ENCODE measurements at regions not wholly inside any gene's neighbourhood (a gene's known extent, or its start where the extent isn't known, plus 50 kb on each side); places are given as distances from the start of the nearest gene placed in this dataset.

DNA sequence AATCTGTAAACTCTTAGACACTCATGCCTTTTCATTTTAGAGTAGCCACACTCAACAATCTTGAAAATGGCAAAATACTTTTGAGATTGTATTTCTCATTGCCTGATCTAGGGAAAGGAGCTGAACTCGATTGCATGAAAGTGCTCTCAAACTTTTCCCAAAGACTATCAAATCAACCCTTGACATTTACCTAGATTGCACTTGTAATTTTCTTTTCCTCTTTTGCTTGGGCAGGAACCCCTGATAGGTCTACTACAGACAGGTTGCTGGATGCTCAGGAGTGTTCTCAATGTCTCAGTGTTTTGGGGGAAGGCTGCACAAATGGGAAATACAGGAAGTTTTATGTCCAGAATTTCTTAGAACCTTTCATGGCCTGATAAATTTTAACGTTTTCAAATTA, 468.0 kb upstream of the GJE1 start:
- Histone ChIP-seq H3K27me3 (ENCODE audit: control insufficient read depth, insufficient read depth, low read length) (no peaks in the 10 kb centered on the region), H3K9me3 (ENCODE audit: control insufficient read depth in 2 of 2, low read length in 2 of 2) (no peaks in the 10 kb centered on the region), H3K27ac (ENCODE audit: insufficient read depth, low read length, poor library complexity, severe bottlenecking) (no peak overlapping the region), H3K4me1 (ENCODE audit: control insufficient read depth, insufficient read depth, low read length, poor library complexity, severe bottlenecking) (no peaks in the 10 kb centered on the region), H3K4me3 (ENCODE audit: low read depth, low read length) (no peak overlapping the region), H3K36me3 (ENCODE audit: control insufficient read depth, insufficient read depth, low read length) (no peaks in the 10 kb centered on the region)
- peaks cover 8% of the 10 kb centered on the region for H3K27me3 Mint-ChIP-seq
- ATAC-seq (ENCODE audit: low read depth in 2 of 2) (no peak), DNase-seq (no peak)
- H3K27ac Mint-ChIP-seq, result no peak overlapping the region
- H3K36me3 Mint-ChIP-seq, result no peaks in the 10 kb centered on the region
- no peak overlapping the region for H3K4me3 Mint-ChIP-seq
- no peaks in the 10 kb centered on the region for H3K4me1 Mint-ChIP-seq
- no peaks in the 10 kb centered on the region for H3K9me3 Mint-ChIP-seq

- DNase-seq (no peak), ATAC-seq (ENCODE audit: low read depth in 2 of 2) (no peak)
- Histone ChIP-seq H3K4me1 (ENCODE audit: control insufficient read depth, insufficient read depth, low read length, poor library complexity, severe bottlenecking) (no peaks in the 10 kb centered on the region), H3K4me3 (ENCODE audit: low read depth, low read length) (no peak overlapping the region), H3K27me3 (ENCODE audit: control insufficient read depth, insufficient read depth, low read length) (no peaks in the 10 kb centered on the region), H3K9me3 (ENCODE audit: control insufficient read depth in 2 of 2, low read length in 2 of 2) (no peaks in the 10 kb centered on the region), H3K36me3 (ENCODE audit: control insufficient read depth, insufficient read depth, low read length) (no peaks in the 10 kb centered on the region), H3K27ac (ENCODE audit: insufficient read depth, low read length, poor library complexity, severe bottlenecking) (no peak overlapping the region)
- Mint-ChIP-seq H3K4me1 (no peaks in the 10 kb centered on the region), H3K4me3 (no peak overlapping the region), H3K27me3 (no peaks in the 10 kb centered on the region), H3K9me3 (peaks cover 0 to 5% (median 0%) of the 10 kb centered on the region in 7 donors), H3K27ac (no peak overlapping the region), H3K36me3 (no peaks in the 10 kb centered on the region)
These were observed 473.1 kb upstream of the GJE1 start for GRCh38 chr6:141659582-141659981.

GRCh38 chr6:141658696-141659095, 474.0 kb upstream of the GJE1 start:
- H3K36me3 Mint-ChIP-seq, result no peaks in the 10 kb centered on the region
- no peak overlapping the region for H3K27ac Mint-ChIP-seq
- no peaks in the 10 kb centered on the region for H3K4me1 ChIP-seq (ENCODE audit: control insufficient read depth, insufficient read depth, low read length, poor library complexity, severe bottlenecking)
- no peaks in the 10 kb centered on the region for H3K27me3 Mint-ChIP-seq
- no peaks in the 10 kb centered on the region for H3K9me3 ChIP-seq (ENCODE audit: control insufficient read depth in 2 of 2, low read length in 2 of 2)
- no peak overlapping the region for H3K4me3 ChIP-seq (ENCODE audit: low read depth, low read length)
- H3K9me3 Mint-ChIP-seq, result peaks cover 0 to 5% (median 0%) of the 10 kb centered on the region in 7 donors
- no peaks in the 10 kb centered on the region for H3K36me3 ChIP-seq (ENCODE audit: control insufficient read depth, insufficient read depth, low read length)
- ATAC-seq (ENCODE audit: low read depth in 2 of 2), result no peak
- no peak overlapping the region for H3K27ac ChIP-seq (ENCODE audit: insufficient read depth, low read length, poor library complexity, severe bottlenecking)
- no peak for DNase-seq
- no peaks in the 10 kb centered on the region for H3K4me1 Mint-ChIP-seq
- H3K4me3 Mint-ChIP-seq, result no peak overlapping the region
- no peaks in the 10 kb centered on the region for H3K27me3 ChIP-seq (ENCODE audit: control insufficient read depth, insufficient read depth, low read length)

DNA sequence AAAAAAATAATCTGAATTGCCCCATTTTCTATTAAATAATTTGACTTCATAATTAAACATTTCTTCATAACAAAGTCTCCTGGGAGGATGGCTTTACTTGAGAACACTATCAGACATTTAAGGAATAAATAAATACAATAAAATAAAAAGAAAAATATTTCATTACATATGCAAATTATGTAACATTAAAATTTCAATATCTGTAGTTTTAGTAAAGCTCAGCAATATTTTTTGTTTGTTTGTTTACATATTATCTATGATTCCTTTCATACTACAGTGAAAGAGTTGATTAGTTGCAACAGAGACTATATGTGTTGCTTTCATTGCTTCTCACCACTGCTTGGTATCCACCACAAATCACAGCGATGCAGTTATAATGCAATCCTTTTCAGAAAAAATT, 474.9 kb upstream of the GJE1 start:
- no peaks in the 10 kb centered on the region for H3K36me3 Mint-ChIP-seq
- H3K4me1 ChIP-seq (ENCODE audit: control insufficient read depth, insufficient read depth, low read length, poor library complexity, severe bottlenecking), result no peaks in the 10 kb centered on the region
- H3K27me3 ChIP-seq (ENCODE audit: control insufficient read depth, insufficient read depth, low read length), result no peaks in the 10 kb centered on the region
- ATAC-seq (ENCODE audit: low read depth in 2 of 2) (no peak), DNase-seq (no peak)
- H3K27ac Mint-ChIP-seq, result no peak overlapping the region
- no peak overlapping the region for H3K4me3 Mint-ChIP-seq
- peaks cover 0 to 5% (median 0%) of the 10 kb centered on the region in 7 donors for H3K9me3 Mint-ChIP-seq
- H3K9me3 ChIP-seq (ENCODE audit: control insufficient read depth in 2 of 2, low read length in 2 of 2), result no peaks in the 10 kb centered on the region
- H3K27ac ChIP-seq (ENCODE audit: insufficient read depth, low read length, poor library complexity, severe bottlenecking), result no peak overlapping the region
- H3K27me3 Mint-ChIP-seq, result no peaks in the 10 kb centered on the region
- no peaks in the 10 kb centered on the region for H3K36me3 ChIP-seq (ENCODE audit: control insufficient read depth, insufficient read depth, low read length)
- no peaks in the 10 kb centered on the region for H3K4me1 Mint-ChIP-seq
- no peak overlapping the region for H3K4me3 ChIP-seq (ENCODE audit: low read depth, low read length)

DNA sequence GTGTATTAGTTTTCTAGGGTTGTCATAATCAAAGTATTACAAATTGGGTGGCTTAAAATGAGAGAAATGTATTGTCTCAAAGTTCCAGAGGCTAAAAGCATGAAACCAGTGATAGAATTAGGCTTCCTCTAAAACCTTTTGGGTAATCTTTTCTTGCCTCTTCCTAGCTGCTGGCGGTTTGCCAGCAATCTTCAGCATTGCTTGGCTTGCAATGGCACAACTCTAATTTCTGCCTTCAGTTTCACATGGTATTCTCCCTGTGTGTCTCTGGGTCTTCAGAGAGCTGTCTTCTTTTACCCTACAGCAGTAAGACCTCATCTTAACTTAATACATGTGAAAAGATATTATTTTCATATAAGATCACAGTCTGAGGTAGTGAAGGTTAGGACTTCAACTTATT, 479.1 kb upstream of the GJE1 start:
- no peak overlapping the region for H3K4me3 Mint-ChIP-seq
- no peaks in the 10 kb centered on the region for H3K27me3 ChIP-seq (ENCODE audit: control insufficient read depth, insufficient read depth, low read length)
- no peak overlapping the region for H3K27ac Mint-ChIP-seq
- no peak for ATAC-seq (ENCODE audit: low read depth in 2 of 2)
- DNase-seq, result no peak
- no peaks in the 10 kb centered on the region for H3K36me3 Mint-ChIP-seq
- no peak overlapping the region for H3K27ac ChIP-seq (ENCODE audit: insufficient read depth, low read length, poor library complexity, severe bottlenecking)
- H3K9me3 Mint-ChIP-seq, result peaks cover 0 to 5% (median 0%) of the 10 kb centered on the region in 7 donors
- H3K27me3 Mint-ChIP-seq, result no peaks in the 10 kb centered on the region
- no peak overlapping the region for H3K4me3 ChIP-seq (ENCODE audit: low read depth, low read length)
- H3K36me3 ChIP-seq (ENCODE audit: control insufficient read depth, insufficient read depth, low read length), result no peaks in the 10 kb centered on the region
- H3K4me1 Mint-ChIP-seq, result no peaks in the 10 kb centered on the region
- H3K9me3 ChIP-seq (ENCODE audit: control insufficient read depth in 2 of 2, low read length in 2 of 2), result no peaks in the 10 kb centered on the region
- no peaks in the 10 kb centered on the region for H3K4me1 ChIP-seq (ENCODE audit: control insufficient read depth, insufficient read depth, low read length, poor library complexity, severe bottlenecking)

DNA sequence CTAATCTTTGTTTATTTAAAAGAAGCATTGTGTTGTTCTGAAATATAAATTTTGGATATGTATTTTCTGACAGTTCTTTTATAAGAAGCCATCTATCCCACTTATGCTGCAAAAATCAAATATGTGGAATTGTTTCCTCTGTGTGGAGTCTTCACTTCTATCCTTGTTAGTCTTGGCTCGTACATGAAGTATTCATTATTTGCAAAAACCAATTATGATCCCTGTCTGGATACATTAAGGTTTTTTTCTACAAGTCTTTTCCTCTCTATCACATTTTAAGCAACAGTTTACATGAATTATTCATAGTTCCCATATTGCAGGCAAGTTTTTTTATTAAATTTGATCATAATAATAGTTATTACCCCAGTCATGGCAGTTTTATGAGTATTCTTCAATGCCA, 490.8 kb upstream of the GJE1 start:
- no peaks in the 10 kb centered on the region for H3K4me1 ChIP-seq (ENCODE audit: control insufficient read depth, insufficient read depth, low read length, poor library complexity, severe bottlenecking)
- H3K27me3 Mint-ChIP-seq, result no peaks in the 10 kb centered on the region
- H3K9me3 Mint-ChIP-seq, result no peaks in the 10 kb centered on the region
- H3K9me3 ChIP-seq (ENCODE audit: control insufficient read depth in 2 of 2, low read length in 2 of 2), result no peaks in the 10 kb centered on the region
- H3K36me3 ChIP-seq (ENCODE audit: control insufficient read depth, insufficient read depth, low read length), result no peaks in the 10 kb centered on the region
- no peak for DNase-seq
- no peak for ATAC-seq (ENCODE audit: low read depth in 2 of 2)
- no peak overlapping the region for H3K4me3 ChIP-seq (ENCODE audit: low read depth, low read length)
- H3K27me3 ChIP-seq (ENCODE audit: control insufficient read depth, insufficient read depth, low read length), result no peaks in the 10 kb centered on the region
- no peaks in the 10 kb centered on the region for H3K4me1 Mint-ChIP-seq
- H3K4me3 Mint-ChIP-seq, result no peak overlapping the region
- H3K27ac ChIP-seq (ENCODE audit: insufficient read depth, low read length, poor library complexity, severe bottlenecking), result no peak overlapping the region
- H3K27ac Mint-ChIP-seq, result peak overlapping the region in 1 of 3 donors; percentile 5
- no peaks in the 10 kb centered on the region for H3K36me3 Mint-ChIP-seq

GRCh38 chr6:141641406-141641805, 491.3 kb upstream of the GJE1 start:
- Mint-ChIP-seq H3K4me1 (no peaks in the 10 kb centered on the region), H3K9me3 (peaks cover 0 to 1% (median 0%) of the 10 kb centered on the region in 7 donors), H3K4me3 (no peak overlapping the region), H3K36me3 (no peaks in the 10 kb centered on the region), H3K27me3 (no peaks in the 10 kb centered on the region), H3K27ac (no peak overlapping the region)
- no peaks in the 10 kb centered on the region for H3K27me3 ChIP-seq (ENCODE audit: control insufficient read depth, insufficient read depth, low read length)
- no peak for DNase-seq
- no peaks in the 10 kb centered on the region for H3K9me3 ChIP-seq (ENCODE audit: control insufficient read depth in 2 of 2, low read length in 2 of 2)
- H3K27ac ChIP-seq (ENCODE audit: insufficient read depth, low read length, poor library complexity, severe bottlenecking), result no peak overlapping the region
- H3K4me3 ChIP-seq (ENCODE audit: low read depth, low read length), result no peak overlapping the region
- no peaks in the 10 kb centered on the region for H3K4me1 ChIP-seq (ENCODE audit: control insufficient read depth, insufficient read depth, low read length, poor library complexity, severe bottlenecking)
- H3K36me3 ChIP-seq (ENCODE audit: control insufficient read depth, insufficient read depth, low read length), result no peaks in the 10 kb centered on the region
- no peak for ATAC-seq (ENCODE audit: low read depth in 2 of 2)

- Histone ChIP-seq H3K4me1 (ENCODE audit: control insufficient read depth, insufficient read depth, low read length, poor library complexity, severe bottlenecking) (no peaks in the 10 kb centered on the region), H3K27me3 (ENCODE audit: control insufficient read depth, insufficient read depth, low read length) (no peaks in the 10 kb centered on the region), H3K36me3 (ENCODE audit: control insufficient read depth, insufficient read depth, low read length) (no peaks in the 10 kb centered on the region), H3K4me3 (ENCODE audit: low read depth, low read length) (no peak overlapping the region), H3K27ac (ENCODE audit: insufficient read depth, low read length, poor library complexity, severe bottlenecking) (no peak overlapping the region), H3K9me3 (ENCODE audit: control insufficient read depth in 2 of 2, low read length in 2 of 2) (no peaks in the 10 kb centered on the region)
- Mint-ChIP-seq H3K4me1 (no peaks in the 10 kb centered on the region), H3K9me3 (peaks cover 0 to 1% (median 0%) of the 10 kb centered on the region in 7 donors), H3K27ac (no peak overlapping the region), H3K27me3 (no peaks in the 10 kb centered on the region), H3K36me3 (no peaks in the 10 kb centered on the region), H3K4me3 (peak overlapping the region in 1 of 4 donors; percentile 77)
- no peak for DNase-seq
- ATAC-seq (ENCODE audit: low read depth in 2 of 2), result no peak
These were observed 497.1 kb upstream of the GJE1 start for GRCh38 chr6:141635621-141636020.

All from CD4-positive, CD25-positive, alpha-beta regulatory T cell (primary cell).